ENCODE measurements at regions not wholly inside any gene's neighbourhood (a gene's known extent, or its start where the extent isn't known, plus 50 kb on each side); places are given as distances from the start of the nearest gene placed in this dataset.

- no peak for DNase-seq (ENCODE audit: low read depth)
These were observed 50.3 kb upstream of the DPH6 start for GRCh38 chr15:35596285-35596684.

- DNase-seq (ENCODE audit: low read depth), result no peak
These were observed 56.9 kb upstream of the DPH6 start for GRCh38 chr15:35602836-35603235.

- DNase-seq (ENCODE audit: low read depth), result no peak
These were observed 57.3 kb upstream of the DPH6 start for GRCh38 chr15:35603301-35603700.

GRCh38 chr15:35603856-35604255 is 57.9 kb upstream of the DPH6 start:
- no peak for DNase-seq (ENCODE audit: low read depth)

GRCh38 chr15:35605764-35606449 is 59.9 kb upstream of the DPH6 start:
- no peak for DNase-seq (ENCODE audit: low read depth)

- no peak for DNase-seq (ENCODE audit: low read depth)
These were observed 60.5 kb upstream of the DPH6 start for GRCh38 chr15:35606450-35606779.

- DNase-seq (ENCODE audit: low read depth), result no peak
These were observed 70.7 kb upstream of the DPH6 start for GRCh38 chr15:35616498-35617271.

GRCh38 chr15:35618260-35619188 is 72.6 kb upstream of the DPH6 start:
- DNase-seq (ENCODE audit: low read depth), result no peak

- DNase-seq (ENCODE audit: low read depth), result no peak
These were observed 76.8 kb upstream of the DPH6 start for GRCh38 chr15:35622641-35623340.

- no peak for DNase-seq (ENCODE audit: low read depth)
These were observed 78.9 kb upstream of the DPH6 start for GRCh38 chr15:35624881-35625280.

GRCh38 chr15:35626571-35627318 is 80.8 kb upstream of the DPH6 start:
- DNase-seq (ENCODE audit: low read depth), result no peak

GRCh38 chr15:35627696-35628095 is 81.7 kb upstream of the DPH6 start:
- DNase-seq (ENCODE audit: low read depth), result no peak

GRCh38 chr15:35629766-35630165 is 83.8 kb upstream of the DPH6 start:
- no peak for DNase-seq (ENCODE audit: low read depth)

GRCh38 chr15:35630532-35630931 is 84.6 kb upstream of the DPH6 start:
- no peak for DNase-seq (ENCODE audit: low read depth)

GRCh38 chr15:35630985-35631384 is 85.0 kb upstream of the DPH6 start:
- DNase-seq (ENCODE audit: low read depth), result no peak

GRCh38 chr15:35633677-35634076 is 87.7 kb upstream of the DPH6 start:
- DNase-seq (ENCODE audit: low read depth), result no peak

GRCh38 chr15:35646790-35647189 is 100.8 kb upstream of the DPH6 start:
- DNase-seq (ENCODE audit: low read depth), result no peak

- no peak for DNase-seq (ENCODE audit: low read depth)
These were observed 101.3 kb upstream of the DPH6 start for GRCh38 chr15:35647303-35647702.

- DNase-seq (ENCODE audit: low read depth), result no peak
These were observed 103.0 kb upstream of the DPH6 start for GRCh38 chr15:35648941-35649340.

- no peak for DNase-seq (ENCODE audit: low read depth)
These were observed 103.6 kb upstream of the DPH6 start for GRCh38 chr15:35649575-35649974.

GRCh38 chr15:35654332-35654731 is 108.4 kb upstream of the DPH6 start:
- no peak for DNase-seq (ENCODE audit: low read depth)
